ENCODE measurements at regions not wholly inside any gene's neighbourhood (a gene's known extent, or its start where the extent isn't known, plus 50 kb on each side); places are given as distances from the start of the nearest gene placed in this dataset.

DNA sequence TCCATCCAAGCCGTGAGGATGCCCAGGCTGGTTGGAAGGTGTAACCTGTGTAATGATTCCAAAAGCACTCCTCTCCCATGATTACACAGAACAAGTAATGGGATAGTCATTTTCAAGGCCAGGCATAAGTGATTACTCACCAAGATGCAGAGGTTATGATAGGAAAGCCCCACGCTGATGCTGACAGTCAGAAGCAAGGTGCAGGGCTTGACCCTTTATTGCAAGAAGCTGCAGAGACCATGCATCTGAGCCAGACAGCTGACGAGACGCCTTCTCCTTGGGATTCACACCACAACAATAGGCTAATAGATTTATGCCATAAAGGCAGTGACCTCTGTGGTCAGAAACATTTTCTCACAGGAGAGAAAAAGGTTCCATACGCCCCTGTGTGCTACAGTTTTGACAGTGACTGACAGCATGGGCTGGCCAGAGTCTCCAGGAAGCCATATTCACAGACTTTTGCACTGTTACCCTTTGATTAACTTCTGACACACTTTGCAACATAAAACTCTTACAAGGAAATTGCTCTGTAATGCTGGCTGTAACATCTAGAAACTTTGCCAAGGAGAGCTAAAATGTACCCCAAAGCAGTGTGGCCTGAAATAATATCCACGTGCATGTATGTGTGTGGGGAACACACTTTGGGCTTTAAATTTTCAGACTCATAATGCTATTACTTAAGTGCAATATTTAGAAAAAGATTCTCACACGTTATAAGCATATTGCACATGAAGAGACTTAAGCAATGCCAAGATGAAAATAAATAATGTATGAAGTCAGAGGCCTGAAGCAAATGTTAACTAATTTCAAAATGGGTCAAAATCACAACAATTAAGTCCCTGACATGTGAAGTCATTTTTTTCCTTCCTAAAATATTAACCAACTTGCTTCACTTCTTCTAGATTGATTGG lies 1079.0 kb upstream of the TENM4 start:
- H3K4me3 ChIP-seq (ENCODE audit: extremely low read depth in 1 of 4, insufficient read depth in 2 of 4, low read depth in 3 of 4, low read length in 4 of 4): no peak overlapping the region
- H3K56ac ChIP-seq (replicated peaks; ENCODE audit: insufficient read length, low read depth, low read length): no peak overlapping the region
- ChIA-PET POLR2A (ENCODE audit: partially characterized antibody) (no interaction called here), CTCF (ENCODE audit: partially characterized antibody) (interaction anchor here (0.6 kb wide), 1 partner anchor 215 kb away, joined by 3 read pairs; no protein-coding TSS in a partner anchor)
- H3K27me3 ChIP-seq (replicated peaks in 1 of 4; ENCODE audit: control insufficient read depth in 3 of 4, extremely low read depth in 1 of 4, insufficient read depth in 3 of 4, low read length in 3 of 4): peaks cover 0 to 1% (median 0%) of the 10 kb centered on the region in 4 experiments; a peak in 1 of 7 replicates
- H2AFZ ChIP-seq (ENCODE audit: low read length): no peak overlapping the region
- no peaks in the 10 kb centered on the region for H3K79me2 ChIP-seq (ENCODE audit: control insufficient read depth in 1 of 2, insufficient read depth in 2 of 2, low read length in 2 of 2)
- no peaks in the 10 kb centered on the region for H3K4me1 ChIP-seq (replicated peaks in 1 of 4; ENCODE audit: control insufficient read depth in 3 of 4, insufficient read depth in 4 of 4, low read length in 3 of 4)
- no peak overlapping the region for H2BK15ac ChIP-seq (ENCODE audit: low read length)
- H3K4me2 ChIP-seq (ENCODE audit: insufficient read depth in 1 of 2, low read depth in 2 of 2, low read length in 2 of 2): no peak overlapping the region
- H4K20me1 ChIP-seq (replicated peaks in 1 of 2; ENCODE audit: control insufficient read depth in 1 of 2, insufficient read depth in 2 of 2, low read length in 2 of 2): no peaks in the 10 kb centered on the region
- no peak overlapping the region for H3K9ac ChIP-seq (replicated peaks in 1 of 4; ENCODE audit: extremely low read depth in 1 of 4, low read depth in 3 of 4, low read length in 3 of 4)
- no peak overlapping the region for H3K27ac ChIP-seq (ENCODE audit: low read depth, low read length)
- 83% methylated on average over 7 of the region's 7 CpGs; no CpG with 5 or more reads in 1 of the 2 experiments for WGBS, 2 experiments (ENCODE audit: extremely low coverage in 1 of 2, insufficient coverage in 1 of 2, insufficient read length in 1 of 2, insufficient replicate concordance in 2 of 2, low coverage in 1 of 2, low lambda C conversion rate in 2 of 2, missing lambda C conversion rate in 1 of 2)
- H2BK5ac ChIP-seq (ENCODE audit: low read depth, low read length): no peak overlapping the region
- H2BK12ac ChIP-seq (ENCODE audit: low read depth, low read length): no peak overlapping the region
- no peak overlapping the region for H2AK5ac ChIP-seq (ENCODE audit: low read depth, low read length)
- H4K5ac ChIP-seq (ENCODE audit: insufficient read length, low read depth, low read length): no peak overlapping the region
- H2BK20ac ChIP-seq (ENCODE audit: low read length): no peak overlapping the region
- no peaks in the 10 kb centered on the region; the same call in 1 of the 2 replicates for H3K23me2 ChIP-seq (ENCODE audit: low read depth, low read length)
- H4K8ac ChIP-seq (ENCODE audit: extremely low read depth, insufficient read depth, low read length): no peak overlapping the region
- no peak overlapping the region for H3K14ac ChIP-seq (ENCODE audit: insufficient read length)
- no peak overlapping the region for H2BK120ac ChIP-seq (replicated peaks; ENCODE audit: low read depth, low read length)
- H3K18ac ChIP-seq (ENCODE audit: extremely low read depth, low read length): no peak overlapping the region
- H4K91ac ChIP-seq (replicated peaks; ENCODE audit: insufficient read length, low read length): no peak overlapping the region
- H3K79me1 ChIP-seq (ENCODE audit: low read depth, low read length): no peaks in the 10 kb centered on the region
- no peak overlapping the region for H3K4ac ChIP-seq (replicated peaks; ENCODE audit: insufficient read length, low read depth, low read length)
- no peak for FAIRE-seq
- no peak overlapping the region for H3K23ac ChIP-seq (ENCODE audit: insufficient read length)
- 0 out of 4 replicates have a peak, but pooled peaks cover 0 to 3% of the 10 kb centered on the region in 2 experiments for H3K9me3 ChIP-seq (ENCODE audit: insufficient read depth in 2 of 2, low read depth in 1 of 2, low read length in 1 of 2)
- DNase-seq (ENCODE audit: low read depth in 1 of 2, low spot score in 2 of 2): no peak
- H3K36me3 ChIP-seq (ENCODE audit: control insufficient read depth in 2 of 4, insufficient read depth in 4 of 4, low read length in 3 of 4): no peaks in the 10 kb centered on the region
- no peak for TF ChIP-seq POU5F1 (IDR thresholded peaks at IDR 0.05; ENCODE audit: low read depth, low read length)
- no peak for TF ChIP-seq BCL11A (IDR thresholded peaks at IDR 0.05; ENCODE audit: low read depth in 2 of 2, low read length in 2 of 2)
- TF ChIP-seq, protein P1, sequence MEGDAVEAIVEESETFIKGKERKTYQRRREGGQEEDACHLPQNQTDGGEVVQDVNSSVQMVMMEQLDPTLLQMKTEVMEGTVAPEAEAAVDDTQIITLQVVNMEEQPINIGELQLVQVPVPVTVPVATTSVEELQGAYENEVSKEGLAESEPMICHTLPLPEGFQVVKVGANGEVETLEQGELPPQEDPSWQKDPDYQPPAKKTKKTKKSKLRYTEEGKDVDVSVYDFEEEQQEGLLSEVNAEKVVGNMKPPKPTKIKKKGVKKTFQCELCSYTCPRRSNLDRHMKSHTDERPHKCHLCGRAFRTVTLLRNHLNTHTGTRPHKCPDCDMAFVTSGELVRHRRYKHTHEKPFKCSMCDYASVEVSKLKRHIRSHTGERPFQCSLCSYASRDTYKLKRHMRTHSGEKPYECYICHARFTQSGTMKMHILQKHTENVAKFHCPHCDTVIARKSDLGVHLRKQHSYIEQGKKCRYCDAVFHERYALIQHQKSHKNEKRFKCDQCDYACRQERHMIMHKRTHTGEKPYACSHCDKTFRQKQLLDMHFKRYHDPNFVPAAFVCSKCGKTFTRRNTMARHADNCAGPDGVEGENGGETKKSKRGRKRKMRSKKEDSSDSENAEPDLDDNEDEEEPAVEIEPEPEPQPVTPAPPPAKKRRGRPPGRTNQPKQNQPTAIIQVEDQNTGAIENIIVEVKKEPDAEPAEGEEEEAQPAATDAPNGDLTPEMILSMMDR (IDR thresholded peaks at IDR 0.05; ENCODE audit: control extremely low read depth in 1 of 3, insufficient read depth in 1 of 3, low read depth in 1 of 3, low read length in 3 of 3): no peak
- TF ChIP-seq RAD21 (IDR thresholded peaks at IDR 0.05 in 1 of 2, conservative IDR thresholded peaks at IDR 0.05 in 1 of 2; ENCODE audit: low read depth in 2 of 2, low read length in 2 of 2): no peak
- TF ChIP-seq BACH1 (IDR thresholded peaks at IDR 0.05; ENCODE audit: low read length): no peak
- TF ChIP-seq ZNF274 (IDR thresholded peaks at IDR 0.05; ENCODE audit: borderline replicate concordance, extremely low read depth, low read length): no peak
- TF ChIP-seq SIX5 (IDR thresholded peaks at IDR 0.05; ENCODE audit: low read depth, low read length): no peak
- no peak for TF ChIP-seq HDAC6 (IDR thresholded peaks at IDR 0.05; ENCODE audit: low read depth, low read length)
- TF ChIP-seq, protein P2, sequence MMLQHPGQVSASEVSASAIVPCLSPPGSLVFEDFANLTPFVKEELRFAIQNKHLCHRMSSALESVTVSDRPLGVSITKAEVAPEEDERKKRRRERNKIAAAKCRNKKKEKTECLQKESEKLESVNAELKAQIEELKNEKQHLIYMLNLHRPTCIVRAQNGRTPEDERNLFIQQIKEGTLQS (IDR thresholded peaks at IDR 0.05; ENCODE audit: insufficient read depth, low read depth, low read length): no peak

All from H1 (cell line).